ENCODE measurements at regions not wholly inside any gene's neighbourhood (a gene's known extent, or its start where the extent isn't known, plus 50 kb on each side); places are given as distances from the start of the nearest gene placed in this dataset.

- no peak for DNase-seq
- intact Hi-C loops (cut with DNase I; ENCODE audit: low total_unique reads) (no loop called here), in situ Hi-C loops (cut with MboI; ENCODE audit: low pct_ligation_motif_present in 1 of 4, low pct_unique_long_range_greater_than_20kb in 1 of 4, low sequenced_read_pairs in 3 of 4) (no loop called here)
- Histone ChIP-seq H3K27me3 (no peaks in the 10 kb centered on the region), H3K27ac (no peak overlapping the region), H3K36me3 (no peaks in the 10 kb centered on the region), H3K9me3 (no peaks in the 10 kb centered on the region), H3K4me3 (no peak overlapping the region), H3K4me1 (no peaks in the 10 kb centered on the region)
- 88% methylated on average over 1 of the region's 1 CpG; no CpG with 5 or more reads in 1 of the 2 donors for WGBS, 2 donors (ENCODE audit: low coverage in 1 of 2)
- TF ChIP-seq POLR2A (IDR thresholded peaks at IDR 0.05): no peak
- TF ChIP-seq EP300 (IDR thresholded peaks at IDR 0.05; ENCODE audit: low read depth): no peak
- TF ChIP-seq CTCF (IDR thresholded peaks at IDR 0.05): no peak
- no peak for TF ChIP-seq POLR2AphosphoS5 (IDR thresholded peaks at IDR 0.05)
Observed at GRCh38 chrX:39320165-39320564, 518.9 kb downstream of the MID1IP1 start.

- 75% methylated on average over 5 of the region's 5 CpGs; no CpG with 5 or more reads in 1 of the 2 donors for WGBS, 2 donors (ENCODE audit: low coverage in 1 of 2)
- Histone ChIP-seq H3K36me3 (no peaks in the 10 kb centered on the region), H3K4me1 (no peaks in the 10 kb centered on the region), H3K4me3 (no peak overlapping the region), H3K27ac (no peak overlapping the region), H3K9me3 (no peaks in the 10 kb centered on the region), H3K27me3 (no peaks in the 10 kb centered on the region)
- in situ Hi-C loops (cut with MboI; ENCODE audit: low pct_ligation_motif_present in 1 of 4, low pct_unique_long_range_greater_than_20kb in 1 of 4, low sequenced_read_pairs in 3 of 4): no loop called here
- no peak for TF ChIP-seq POLR2A (IDR thresholded peaks at IDR 0.05)
- TF ChIP-seq EP300 (IDR thresholded peaks at IDR 0.05; ENCODE audit: low read depth): no peak
- TF ChIP-seq POLR2AphosphoS5 (IDR thresholded peaks at IDR 0.05): no peak
- no peak for TF ChIP-seq CTCF (IDR thresholded peaks at IDR 0.05)
- intact Hi-C loops (cut with DNase I; ENCODE audit: low total_unique reads): no loop called here
- DNase-seq: no peak
Observed at GRCh38 chrX:39322496-39322895, 521.2 kb downstream of the MID1IP1 start.

- intact Hi-C loops (cut with DNase I; ENCODE audit: low total_unique reads) (no loop called here), in situ Hi-C loops (cut with MboI; ENCODE audit: low pct_ligation_motif_present in 1 of 4, low pct_unique_long_range_greater_than_20kb in 1 of 4, low sequenced_read_pairs in 3 of 4) (no loop called here)
- no peak for DNase-seq
- WGBS, 2 donors (ENCODE audit: low coverage in 1 of 2): 80% methylated on average over 2 of the region's 2 CpGs; no CpG with 5 or more reads in 1 of the 2 donors
- Histone ChIP-seq H3K4me1 (no peaks in the 10 kb centered on the region), H3K9me3 (no peaks in the 10 kb centered on the region), H3K36me3 (no peaks in the 10 kb centered on the region), H3K27ac (no peak overlapping the region), H3K4me3 (no peak overlapping the region), H3K27me3 (no peaks in the 10 kb centered on the region)
- no peak for TF ChIP-seq POLR2A (IDR thresholded peaks at IDR 0.05)
- no peak for TF ChIP-seq POLR2AphosphoS5 (IDR thresholded peaks at IDR 0.05)
- TF ChIP-seq CTCF (IDR thresholded peaks at IDR 0.05): no peak
- no peak for TF ChIP-seq EP300 (IDR thresholded peaks at IDR 0.05; ENCODE audit: low read depth)
Observed at GRCh38 chrX:39324233-39324930, 523.1 kb downstream of the MID1IP1 start.

GRCh38 chrX:39327255-39327654 lies 526.0 kb downstream of the MID1IP1 start:
- 56% methylated on average over 7 of the region's 7 CpGs; no CpG with 5 or more reads in 1 of the 2 donors for WGBS, 2 donors (ENCODE audit: low coverage in 1 of 2)
- Histone ChIP-seq H3K36me3 (no peaks in the 10 kb centered on the region), H3K4me3 (no peak overlapping the region), H3K27ac (no peak overlapping the region), H3K27me3 (no peaks in the 10 kb centered on the region), H3K9me3 (no peaks in the 10 kb centered on the region), H3K4me1 (no peaks in the 10 kb centered on the region)
- TF ChIP-seq POLR2A (IDR thresholded peaks at IDR 0.05): no peak
- TF ChIP-seq POLR2AphosphoS5 (IDR thresholded peaks at IDR 0.05): no peak
- no peak for TF ChIP-seq EP300 (IDR thresholded peaks at IDR 0.05; ENCODE audit: low read depth)
- TF ChIP-seq CTCF (IDR thresholded peaks at IDR 0.05): no peak
- DNase-seq: no peak
- intact Hi-C loops (cut with DNase I; ENCODE audit: low total_unique reads): no loop called here
- in situ Hi-C loops (cut with MboI; ENCODE audit: low pct_ligation_motif_present in 1 of 4, low pct_unique_long_range_greater_than_20kb in 1 of 4, low sequenced_read_pairs in 3 of 4): no loop called here

All from transverse colon (tissue), 4 donors.